Fibroblast of mammary gland (primary cell): ENCODE measurements at regions not wholly inside any gene's neighbourhood (a gene's known extent, or its start where the extent isn't known, plus 50 kb on each side); places are given as distances from the start of the nearest gene placed in this dataset.
"Not testable (repeated sequence)": the region's sequence is repeated elsewhere in the genome, so short reads cannot be mapped to it uniquely, and the experiment has no call there.

Experiments
- DNase-seq: peaks from one replicate; pipeline ENCODE4 v3.0.0-alpha.2; 2010; ENCODE audit warnings: low read depth
- H3K4me3 ChIP-seq: 2 replicates; pipeline ENCODE4 v1.5.1; 2011; ENCODE audit warnings: low read depth, mild to moderate bottlenecking, low read length, moderate library complexity; ENCODE audit not compliant: control insufficient read depth
- CTCF ChIP-seq: conservative IDR thresholded peaks from 2 replicates; pipeline ENCODE4 v1.5.1; 2011; ENCODE audit warnings: low read depth, low read length, inconsistent platforms; ENCODE audit not compliant: control insufficient read depth, insufficient read depth

DNA sequence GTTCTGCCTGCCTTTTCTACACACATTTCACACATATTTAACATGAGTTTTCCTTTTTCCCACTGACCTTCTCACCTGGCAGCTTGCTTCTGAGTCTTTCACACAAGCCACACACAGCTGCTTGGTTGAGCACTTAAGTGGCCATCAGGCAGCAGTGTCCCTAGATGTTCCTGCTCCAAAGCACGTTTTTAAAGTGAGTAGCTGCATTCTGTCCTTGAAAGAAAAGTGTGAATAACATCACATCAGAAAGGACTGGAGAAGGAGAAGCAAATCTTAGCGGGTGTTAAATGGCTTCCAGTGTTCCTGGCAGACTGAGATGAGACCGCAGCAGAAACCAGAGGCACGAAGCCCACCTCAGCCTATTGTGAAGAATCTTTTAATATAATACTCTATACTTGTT, 209.2 kb upstream of the IRX4 start:
- no peak overlapping the region for H3K4me3 ChIP-seq
- no peak for DNase-seq
- TF ChIP-seq CTCF, result no peak

- H3K4me3 ChIP-seq, result no peak overlapping the region
- no peak for TF ChIP-seq CTCF
- no peak for DNase-seq
Observed at GRCh38 chr5:2087980-2088379, 205.3 kb upstream of the IRX4 start.

- no peak for DNase-seq
- no peak for TF ChIP-seq CTCF
- H3K4me3 ChIP-seq, result no peak overlapping the region
Observed at GRCh38 chr5:2075365-2075764, 192.6 kb upstream of the IRX4 start.

DNA sequence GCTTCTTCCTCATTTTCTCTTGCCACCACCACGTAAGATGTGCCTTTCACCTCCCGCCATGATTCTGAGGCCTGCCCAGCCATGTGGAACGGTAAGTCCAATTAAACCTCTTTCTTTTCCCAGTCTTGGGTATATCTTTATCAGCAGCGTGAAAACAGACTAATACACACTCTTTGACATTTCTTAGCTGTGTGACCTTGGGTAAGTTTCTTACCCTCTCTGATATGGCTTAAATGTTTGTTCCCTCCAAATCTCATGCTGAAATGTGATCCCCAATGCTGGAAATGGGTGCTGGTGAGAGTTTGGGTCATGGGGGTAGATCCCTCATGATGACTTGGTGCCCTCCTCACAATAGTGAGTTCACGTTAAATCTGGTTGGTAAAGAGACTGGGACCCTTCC, 188.8 kb upstream of the IRX4 start:
- TF ChIP-seq CTCF, result no peak
- no peak for DNase-seq
- no peak overlapping the region for H3K4me3 ChIP-seq

DNA sequence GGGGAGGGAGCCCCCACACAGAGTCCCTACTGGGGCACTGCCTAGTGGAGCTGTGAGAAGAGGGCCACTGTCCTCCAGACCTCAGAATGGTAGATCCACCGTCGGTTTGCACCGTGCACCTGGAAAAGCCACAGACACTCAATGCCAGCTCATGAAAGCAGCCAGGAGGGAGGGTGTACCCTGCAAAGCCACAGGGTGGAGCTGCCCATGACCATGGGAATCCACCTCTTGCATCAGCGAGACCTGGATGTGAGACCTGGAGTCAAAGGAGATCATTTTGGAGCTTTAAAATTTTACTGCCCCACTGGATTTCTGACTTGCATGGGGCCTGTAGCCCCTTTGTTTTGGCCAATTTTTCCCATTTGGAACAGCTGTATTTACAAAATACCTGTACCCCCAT, 188.1 kb upstream of the IRX4 start:
- not testable (repeated sequence) for H3K4me3 ChIP-seq, DNase-seq

- TF ChIP-seq CTCF, result no peak
- H3K4me3 ChIP-seq, result no peak overlapping the region
- DNase-seq, result no peak
Observed at GRCh38 chr5:2068531-2068930, 185.8 kb upstream of the IRX4 start.

GRCh38 chr5:2066373-2066772, 183.6 kb upstream of the IRX4 start:
- no peak for TF ChIP-seq CTCF
- DNase-seq, result no peak
- no peak overlapping the region for H3K4me3 ChIP-seq

GRCh38 chr5:2063380-2063779, 180.7 kb upstream of the IRX4 start:
- DNase-seq, H3K4me3 ChIP-seq: not testable (repeated sequence)
